ENCODE measurements at regions not wholly inside any gene's neighbourhood (a gene's known extent, or its start where the extent isn't known, plus 50 kb on each side); places are given as distances from the start of the nearest gene placed in this dataset.
"Not testable (repeated sequence)": the region's sequence is repeated elsewhere in the genome, so short reads cannot be mapped to it uniquely, and the experiment has no call there.

- Histone ChIP-seq H3K27me3 (replicated peaks; ENCODE audit: control insufficient read depth, insufficient read depth, low read length, poor library complexity, severe bottlenecking) (no peaks in the 10 kb centered on the region), H3K36me3 (ENCODE audit: control insufficient read depth, insufficient read depth, low read length) (no peaks in the 10 kb centered on the region), H3K4me3 (ENCODE audit: insufficient read depth, low read depth, low read length, poor library complexity, severe bottlenecking) (no peak overlapping the region), H3K27ac (ENCODE audit: insufficient read depth, low read length, poor library complexity, severe bottlenecking) (no peak overlapping the region), H3K9me3 (ENCODE audit: control insufficient read depth, low read length) (peaks cover 5% of the 10 kb centered on the region), H3K4me1 (ENCODE audit: control insufficient read depth, insufficient read depth, low read length, poor library complexity, severe bottlenecking) (no peaks in the 10 kb centered on the region)
- no peak for DNase-seq
Observed at GRCh38 chr7:68767462-68767861, 830.8 kb upstream of the AUTS2 start.

GRCh38 chr7:68770649-68771048, 827.6 kb upstream of the AUTS2 start:
- no peaks in the 10 kb centered on the region for H3K36me3 ChIP-seq (ENCODE audit: control insufficient read depth, insufficient read depth, low read length)
- no peak overlapping the region for H3K4me3 ChIP-seq (ENCODE audit: insufficient read depth, low read depth, low read length, poor library complexity, severe bottlenecking)
- no peaks in the 10 kb centered on the region for H3K4me1 ChIP-seq (ENCODE audit: control insufficient read depth, insufficient read depth, low read length, poor library complexity, severe bottlenecking)
- DNase-seq, result no peak
- H3K27me3 ChIP-seq (replicated peaks; ENCODE audit: control insufficient read depth, insufficient read depth, low read length, poor library complexity, severe bottlenecking), result no peaks in the 10 kb centered on the region
- H3K9me3 ChIP-seq (ENCODE audit: control insufficient read depth, low read length), result no peaks in the 10 kb centered on the region
- no peak overlapping the region for H3K27ac ChIP-seq (ENCODE audit: insufficient read depth, low read length, poor library complexity, severe bottlenecking)

- no peaks in the 10 kb centered on the region for H3K27me3 ChIP-seq (replicated peaks; ENCODE audit: control insufficient read depth, insufficient read depth, low read length, poor library complexity, severe bottlenecking)
- DNase-seq, result no peak
- H3K9me3 ChIP-seq (ENCODE audit: control insufficient read depth, low read length), result no peaks in the 10 kb centered on the region
- no peaks in the 10 kb centered on the region for H3K36me3 ChIP-seq (ENCODE audit: control insufficient read depth, insufficient read depth, low read length)
- H3K4me3 ChIP-seq (ENCODE audit: insufficient read depth, low read depth, low read length, poor library complexity, severe bottlenecking), result no peak overlapping the region
- H3K4me1 ChIP-seq (ENCODE audit: control insufficient read depth, insufficient read depth, low read length, poor library complexity, severe bottlenecking), result no peaks in the 10 kb centered on the region
- no peak overlapping the region for H3K27ac ChIP-seq (ENCODE audit: insufficient read depth, low read length, poor library complexity, severe bottlenecking)
Observed at GRCh38 chr7:68776326-68776725, 821.9 kb upstream of the AUTS2 start.

- no peak overlapping the region for H3K27ac ChIP-seq (ENCODE audit: insufficient read depth, low read length, poor library complexity, severe bottlenecking)
- H3K36me3 ChIP-seq (ENCODE audit: control insufficient read depth, insufficient read depth, low read length), result no peaks in the 10 kb centered on the region
- no peaks in the 10 kb centered on the region for H3K4me1 ChIP-seq (ENCODE audit: control insufficient read depth, insufficient read depth, low read length, poor library complexity, severe bottlenecking)
- DNase-seq, result no peak
- no peaks in the 10 kb centered on the region for H3K9me3 ChIP-seq (ENCODE audit: control insufficient read depth, low read length)
- H3K27me3 ChIP-seq (replicated peaks; ENCODE audit: control insufficient read depth, insufficient read depth, low read length, poor library complexity, severe bottlenecking), result no peaks in the 10 kb centered on the region
- no peak overlapping the region for H3K4me3 ChIP-seq (ENCODE audit: insufficient read depth, low read depth, low read length, poor library complexity, severe bottlenecking)
Observed at GRCh38 chr7:68783684-68784083, 814.6 kb upstream of the AUTS2 start.

GRCh38 chr7:68785036-68785435, 813.2 kb upstream of the AUTS2 start:
- no peaks in the 10 kb centered on the region for H3K4me1 ChIP-seq (ENCODE audit: control insufficient read depth, insufficient read depth, low read length, poor library complexity, severe bottlenecking)
- no peaks in the 10 kb centered on the region for H3K27me3 ChIP-seq (replicated peaks; ENCODE audit: control insufficient read depth, insufficient read depth, low read length, poor library complexity, severe bottlenecking)
- H3K4me3 ChIP-seq (ENCODE audit: insufficient read depth, low read depth, low read length, poor library complexity, severe bottlenecking), result no peak overlapping the region
- H3K36me3 ChIP-seq (ENCODE audit: control insufficient read depth, insufficient read depth, low read length), result no peaks in the 10 kb centered on the region
- no peaks in the 10 kb centered on the region for H3K9me3 ChIP-seq (ENCODE audit: control insufficient read depth, low read length)
- DNase-seq, result no peak
- H3K27ac ChIP-seq (ENCODE audit: insufficient read depth, low read length, poor library complexity, severe bottlenecking), result no peak overlapping the region

- Histone ChIP-seq H3K27me3 (replicated peaks; ENCODE audit: control insufficient read depth, insufficient read depth, low read length, poor library complexity, severe bottlenecking) (no peaks in the 10 kb centered on the region), H3K36me3 (ENCODE audit: control insufficient read depth, insufficient read depth, low read length) (no peaks in the 10 kb centered on the region), H3K9me3 (ENCODE audit: control insufficient read depth, low read length) (no peaks in the 10 kb centered on the region), H3K27ac (ENCODE audit: insufficient read depth, low read length, poor library complexity, severe bottlenecking) (no peak overlapping the region), H3K4me1 (ENCODE audit: control insufficient read depth, insufficient read depth, low read length, poor library complexity, severe bottlenecking) (no peaks in the 10 kb centered on the region), H3K4me3 (ENCODE audit: insufficient read depth, low read depth, low read length, poor library complexity, severe bottlenecking) (no peak overlapping the region)
- no peak for DNase-seq
Observed at GRCh38 chr7:68787566-68787965, 810.7 kb upstream of the AUTS2 start.

GRCh38 chr7:68788529-68788928, 809.7 kb upstream of the AUTS2 start:
- not testable (repeated sequence) for H3K27ac ChIP-seq (ENCODE audit: insufficient read depth, low read length, poor library complexity, severe bottlenecking); H3K27me3 ChIP-seq (replicated peaks; ENCODE audit: control insufficient read depth, insufficient read depth, low read length, poor library complexity, severe bottlenecking); H3K4me3 ChIP-seq (ENCODE audit: insufficient read depth, low read depth, low read length, poor library complexity, severe bottlenecking); H3K36me3 ChIP-seq (ENCODE audit: control insufficient read depth, insufficient read depth, low read length); H3K4me1 ChIP-seq (ENCODE audit: control insufficient read depth, insufficient read depth, low read length, poor library complexity, severe bottlenecking); DNase-seq; H3K9me3 ChIP-seq (ENCODE audit: control insufficient read depth, low read length)

- H3K27me3 ChIP-seq (replicated peaks; ENCODE audit: control insufficient read depth, insufficient read depth, low read length, poor library complexity, severe bottlenecking), result no peaks in the 10 kb centered on the region
- H3K27ac ChIP-seq (ENCODE audit: insufficient read depth, low read length, poor library complexity, severe bottlenecking), result no peak overlapping the region
- H3K4me3 ChIP-seq (ENCODE audit: insufficient read depth, low read depth, low read length, poor library complexity, severe bottlenecking), result no peak overlapping the region
- DNase-seq, result no peak
- H3K9me3 ChIP-seq (ENCODE audit: control insufficient read depth, low read length), result no peaks in the 10 kb centered on the region
- no peaks in the 10 kb centered on the region for H3K4me1 ChIP-seq (ENCODE audit: control insufficient read depth, insufficient read depth, low read length, poor library complexity, severe bottlenecking)
- no peaks in the 10 kb centered on the region for H3K36me3 ChIP-seq (ENCODE audit: control insufficient read depth, insufficient read depth, low read length)
Observed at GRCh38 chr7:68789597-68789996, 808.7 kb upstream of the AUTS2 start.

GRCh38 chr7:68792351-68792750, 805.9 kb upstream of the AUTS2 start:
- H3K4me3 ChIP-seq (ENCODE audit: insufficient read depth, low read depth, low read length, poor library complexity, severe bottlenecking), result no peak overlapping the region
- no peak for DNase-seq
- H3K27me3 ChIP-seq (replicated peaks; ENCODE audit: control insufficient read depth, insufficient read depth, low read length, poor library complexity, severe bottlenecking), result no peaks in the 10 kb centered on the region
- no peaks in the 10 kb centered on the region for H3K4me1 ChIP-seq (ENCODE audit: control insufficient read depth, insufficient read depth, low read length, poor library complexity, severe bottlenecking)
- H3K36me3 ChIP-seq (ENCODE audit: control insufficient read depth, insufficient read depth, low read length), result no peaks in the 10 kb centered on the region
- no peaks in the 10 kb centered on the region for H3K9me3 ChIP-seq (ENCODE audit: control insufficient read depth, low read length)
- H3K27ac ChIP-seq (ENCODE audit: insufficient read depth, low read length, poor library complexity, severe bottlenecking), result no peak overlapping the region

- no peak overlapping the region for H3K27ac ChIP-seq (ENCODE audit: insufficient read depth, low read length, poor library complexity, severe bottlenecking)
- no peaks in the 10 kb centered on the region for H3K4me1 ChIP-seq (ENCODE audit: control insufficient read depth, insufficient read depth, low read length, poor library complexity, severe bottlenecking)
- no peak overlapping the region for H3K4me3 ChIP-seq (ENCODE audit: insufficient read depth, low read depth, low read length, poor library complexity, severe bottlenecking)
- H3K9me3 ChIP-seq (ENCODE audit: control insufficient read depth, low read length), result no peaks in the 10 kb centered on the region
- DNase-seq, result no peak
- no peaks in the 10 kb centered on the region for H3K27me3 ChIP-seq (replicated peaks; ENCODE audit: control insufficient read depth, insufficient read depth, low read length, poor library complexity, severe bottlenecking)
- no peaks in the 10 kb centered on the region for H3K36me3 ChIP-seq (ENCODE audit: control insufficient read depth, insufficient read depth, low read length)
Observed at GRCh38 chr7:68793513-68793912, 804.8 kb upstream of the AUTS2 start.

- Histone ChIP-seq H3K9me3 (ENCODE audit: control insufficient read depth, low read length) (no peaks in the 10 kb centered on the region), H3K27ac (ENCODE audit: insufficient read depth, low read length, poor library complexity, severe bottlenecking) (no peak overlapping the region)
Observed at GRCh38 chr7:68800316-68800715, 798.0 kb upstream of the AUTS2 start.

More at GRCh38 chr7:68800316-68800715, 798.0 kb upstream of the AUTS2 start:
- no peak for DNase-seq
- H3K4me1 ChIP-seq (ENCODE audit: control insufficient read depth, insufficient read depth, low read length, poor library complexity, severe bottlenecking), result no peaks in the 10 kb centered on the region
- no peak overlapping the region for H3K4me3 ChIP-seq (ENCODE audit: insufficient read depth, low read depth, low read length, poor library complexity, severe bottlenecking)
- H3K36me3 ChIP-seq (ENCODE audit: control insufficient read depth, insufficient read depth, low read length), result no peaks in the 10 kb centered on the region
- H3K27me3 ChIP-seq (replicated peaks; ENCODE audit: control insufficient read depth, insufficient read depth, low read length, poor library complexity, severe bottlenecking), result no peaks in the 10 kb centered on the region
